ENCODE measurements at regions not wholly inside any gene's neighbourhood (a gene's known extent, or its start where the extent isn't known, plus 50 kb on each side); places are given as distances from the start of the nearest gene placed in this dataset.
A peak's percentile ranks its signal among the peaks of the same experiment; 100 is the strongest.

DNA sequence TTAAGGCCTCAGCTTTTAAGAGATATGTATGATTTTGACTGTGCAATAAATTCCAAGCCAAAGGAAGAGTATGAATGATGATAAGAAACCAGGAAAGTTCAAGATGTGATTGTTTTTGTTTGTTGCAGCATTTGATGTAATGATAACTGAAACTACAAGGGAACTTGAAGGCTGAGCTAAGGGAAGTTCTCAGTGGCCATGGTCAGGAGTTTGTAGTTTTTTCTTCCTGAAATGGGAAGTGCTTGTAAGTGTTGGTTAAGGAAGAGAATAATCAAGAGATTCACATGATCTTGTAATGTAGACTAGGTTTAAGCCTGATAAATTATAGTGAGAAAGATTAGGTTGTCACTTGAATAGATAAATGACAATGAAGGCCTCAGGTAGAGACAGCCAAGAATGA, 53.4 kb downstream of the PTCHD4 start:
- POLR2A ChIA-PET: no interaction called here
- Mint-ChIP-seq H3K4me3 (no peak overlapping the region), H3K9me3 (no peaks in the 10 kb centered on the region)

DNA sequence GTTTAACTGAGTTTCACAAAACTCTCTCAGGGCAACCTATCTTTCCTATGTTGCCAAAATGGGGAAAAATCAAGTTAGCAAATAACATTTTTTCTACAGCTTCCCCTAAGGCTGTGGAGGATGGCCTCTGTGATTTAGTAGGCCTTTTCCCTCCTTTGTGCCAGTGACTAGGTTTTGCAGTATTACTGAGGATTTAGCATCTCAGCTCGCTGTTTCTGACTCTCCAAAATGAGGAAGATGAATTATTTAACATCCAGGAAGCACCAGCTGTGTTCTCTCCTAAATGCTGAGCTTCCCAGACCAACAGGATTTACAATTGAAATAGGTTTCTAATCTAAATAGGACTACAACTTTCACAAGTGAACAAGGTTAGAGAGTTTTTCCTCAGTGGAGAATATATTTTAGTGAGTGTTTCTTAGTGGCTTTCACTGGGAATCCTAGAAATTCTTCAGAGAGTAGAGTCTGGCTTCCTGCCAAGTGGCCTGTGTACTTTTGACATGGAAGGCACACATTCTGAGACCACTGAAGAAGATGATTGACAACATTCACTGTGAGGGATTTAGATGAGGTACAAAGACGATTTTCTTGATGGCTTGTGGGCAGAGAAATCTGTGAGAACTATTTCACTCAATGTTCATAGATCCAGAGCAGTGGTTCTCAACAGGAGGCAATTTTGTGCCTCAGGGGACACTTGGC, 62.4 kb downstream of the PTCHD4 start:
- POLR2A ChIA-PET: no interaction called here
- DNase-seq (no peak), ATAC-seq (ENCODE audit: low read depth) (no peak)
- H3K27me3 Mint-ChIP-seq: no peaks in the 10 kb centered on the region
- no peaks in the 10 kb centered on the region for H3K36me3 Mint-ChIP-seq
- H3K27ac Mint-ChIP-seq: no peak overlapping the region
- no peak overlapping the region for H3K4me3 Mint-ChIP-seq
- H3K9me3 Mint-ChIP-seq: no peaks in the 10 kb centered on the region
- no peaks in the 10 kb centered on the region for H3K4me1 Mint-ChIP-seq

More for the DNA sequence above, 53.4 kb downstream of the PTCHD4 start:
- H3K27me3 Mint-ChIP-seq: no peaks in the 10 kb centered on the region
- ATAC-seq (ENCODE audit: low read depth) (no peak), DNase-seq (no peak)
- no peak overlapping the region for H3K27ac Mint-ChIP-seq
- no peaks in the 10 kb centered on the region for H3K4me1 Mint-ChIP-seq
- no peaks in the 10 kb centered on the region for H3K36me3 Mint-ChIP-seq

DNA sequence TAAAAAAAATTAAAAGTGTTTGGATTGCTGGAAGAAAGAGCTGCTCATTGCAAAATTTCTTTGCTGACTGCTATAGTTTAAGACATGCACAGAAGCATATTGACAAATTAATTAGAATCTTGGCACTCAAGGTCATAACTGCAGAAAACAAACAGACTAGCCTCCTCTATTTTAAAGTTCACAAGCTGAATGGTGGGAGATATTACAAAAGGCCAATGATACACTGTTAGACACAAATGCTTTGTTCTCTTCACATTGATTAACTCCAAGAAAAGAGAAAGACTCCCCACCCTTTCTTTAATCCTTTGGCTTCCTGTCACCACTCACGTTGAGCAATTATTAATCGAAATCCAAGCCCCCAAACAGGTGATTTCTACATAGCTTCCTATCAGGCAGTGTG, 69.1 kb downstream of the PTCHD4 start:
- Mint-ChIP-seq H3K36me3 (no peaks in the 10 kb centered on the region), H3K4me1 (no peaks in the 10 kb centered on the region), H3K4me3 (no peak overlapping the region)

GRCh38 chr6:48037946-48038345, 73.1 kb downstream of the PTCHD4 start:
- no peak overlapping the region for H3K27ac Mint-ChIP-seq
- no peak overlapping the region for H3K4me3 Mint-ChIP-seq
- no peak for ATAC-seq (ENCODE audit: low read depth)
- H3K4me1 Mint-ChIP-seq: no peaks in the 10 kb centered on the region
- POLR2A ChIA-PET: no interaction called here
- H3K27me3 Mint-ChIP-seq: peaks cover 2% of the 10 kb centered on the region
- no peaks in the 10 kb centered on the region for H3K36me3 Mint-ChIP-seq
- DNase-seq: no peak
- H3K9me3 Mint-ChIP-seq: no peaks in the 10 kb centered on the region

More for the DNA sequence above, 69.1 kb downstream of the PTCHD4 start:
- DNase-seq (no peak), ATAC-seq (ENCODE audit: low read depth) (no peak)
- no peak overlapping the region for H3K27ac Mint-ChIP-seq
- no peaks in the 10 kb centered on the region for H3K9me3 Mint-ChIP-seq
- POLR2A ChIA-PET: no interaction called here
- no peaks in the 10 kb centered on the region for H3K27me3 Mint-ChIP-seq

DNA sequence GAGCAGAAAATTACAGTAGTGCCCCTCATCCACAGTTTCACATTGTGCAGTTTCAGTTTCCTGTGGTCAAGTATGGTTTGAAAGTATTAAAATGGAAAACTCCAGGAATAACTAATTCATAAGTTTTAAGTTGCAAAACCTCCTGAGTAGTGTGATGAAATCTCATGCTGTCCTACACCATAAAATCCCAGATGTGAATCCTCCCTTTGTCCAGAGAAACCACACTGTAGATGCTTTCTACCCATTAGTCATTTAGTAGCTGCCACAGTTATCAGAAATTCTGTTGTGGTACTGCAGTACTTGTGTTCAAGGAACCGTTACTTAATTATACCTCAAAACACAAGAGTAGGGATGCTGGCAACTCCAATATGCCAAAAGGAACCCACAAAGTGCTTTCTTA, 74.7 kb downstream of the PTCHD4 start:
- no peaks in the 10 kb centered on the region for H3K36me3 Mint-ChIP-seq
- H3K9me3 Mint-ChIP-seq: no peaks in the 10 kb centered on the region
- DNase-seq (no peak), ATAC-seq (ENCODE audit: low read depth) (no peak)
- no peaks in the 10 kb centered on the region for H3K4me1 Mint-ChIP-seq
- no peak overlapping the region for H3K4me3 Mint-ChIP-seq
- H3K27me3 Mint-ChIP-seq: peaks cover 2% of the 10 kb centered on the region
- no peak overlapping the region for H3K27ac Mint-ChIP-seq
- POLR2A ChIA-PET: no interaction called here

DNA sequence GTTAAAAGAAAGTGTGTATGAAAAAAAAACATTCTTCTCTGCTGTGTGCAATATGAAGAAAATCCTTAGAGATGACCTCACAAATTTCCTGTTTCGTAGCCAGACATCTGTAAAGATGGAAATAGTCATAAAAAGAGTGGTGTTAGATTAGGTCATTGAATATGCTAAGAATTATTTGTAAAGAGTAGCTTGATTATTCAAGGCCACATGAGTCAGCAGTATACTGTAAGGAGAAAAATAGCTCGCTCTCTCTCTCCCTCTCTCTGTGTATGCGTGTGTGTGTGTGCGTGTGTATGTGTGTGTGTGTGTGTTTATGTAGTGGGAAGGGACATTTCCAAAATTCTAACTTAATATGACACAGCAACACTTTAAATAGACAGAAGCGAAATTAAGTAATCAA, 78.8 kb downstream of the PTCHD4 start:
- no peak for ATAC-seq (ENCODE audit: low read depth)
- Mint-ChIP-seq H3K36me3 (no peaks in the 10 kb centered on the region), H3K27me3 (peaks cover 5% of the 10 kb centered on the region), H3K27ac (no peak overlapping the region), H3K9me3 (no peaks in the 10 kb centered on the region), H3K4me3 (no peak overlapping the region), H3K4me1 (peaks cover 3% of the 10 kb centered on the region)
- DNase-seq: no peak
- POLR2A ChIA-PET: no interaction called here

GRCh38 chr6:48031711-48032110, 79.3 kb downstream of the PTCHD4 start:
- Mint-ChIP-seq H3K36me3 (no peaks in the 10 kb centered on the region), H3K4me3 (no peak overlapping the region), H3K27me3 (peaks cover 5% of the 10 kb centered on the region), H3K4me1 (peaks cover 3% of the 10 kb centered on the region), H3K9me3 (no peaks in the 10 kb centered on the region), H3K27ac (no peak overlapping the region)
- DNase-seq (no peak), ATAC-seq (ENCODE audit: low read depth) (no peak)
- POLR2A ChIA-PET: no interaction called here

DNA sequence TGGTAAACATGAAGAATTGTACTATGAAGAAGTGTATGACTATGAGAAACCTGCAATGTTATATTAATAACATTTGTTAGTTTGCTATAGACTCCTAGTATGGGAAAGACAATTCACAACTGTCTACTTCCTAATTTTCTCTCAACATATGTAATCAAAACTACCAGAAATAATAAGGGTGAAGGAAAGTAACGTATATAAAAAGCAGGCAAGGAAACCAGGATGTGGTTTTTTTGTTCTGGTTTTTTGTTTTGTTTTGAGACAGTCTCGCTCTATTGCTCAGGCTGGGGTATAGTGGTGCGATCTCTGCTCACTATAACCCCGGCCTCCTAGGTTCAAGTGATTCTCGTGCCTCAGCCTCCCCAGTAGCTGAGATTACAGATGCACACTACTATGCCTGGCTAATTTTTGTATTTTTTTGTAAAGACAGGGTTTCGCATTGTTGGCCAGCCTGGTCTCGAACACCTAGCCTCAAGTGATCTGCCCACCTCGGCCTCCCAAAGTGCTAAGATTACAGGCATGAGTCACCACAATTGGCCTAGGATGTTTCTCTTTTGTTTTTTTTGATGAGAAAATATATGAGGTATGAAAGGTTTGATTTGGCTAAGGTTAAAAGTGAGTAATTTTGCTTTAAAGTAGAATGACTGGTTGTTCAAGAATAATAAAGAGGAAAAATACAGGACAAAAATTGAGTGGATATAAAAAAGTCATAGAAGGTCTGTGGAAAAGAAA, 83.1 kb downstream of the PTCHD4 start:
- DNase-seq (no peak), ATAC-seq (ENCODE audit: low read depth) (peak; percentile 22)
- no peaks in the 10 kb centered on the region for H3K36me3 Mint-ChIP-seq
- H3K27ac Mint-ChIP-seq: no peak overlapping the region
- H3K27me3 Mint-ChIP-seq: peaks cover 10% of the 10 kb centered on the region
- no peak overlapping the region for H3K4me3 Mint-ChIP-seq
- H3K9me3 Mint-ChIP-seq: no peaks in the 10 kb centered on the region
- peaks cover 3% of the 10 kb centered on the region for H3K4me1 Mint-ChIP-seq
- POLR2A ChIA-PET: no interaction called here

- Mint-ChIP-seq H3K27ac (no peak overlapping the region), H3K9me3 (no peaks in the 10 kb centered on the region)
Observed at GRCh38 chr6:48024956-48025355, 86.0 kb downstream of the PTCHD4 start.

DNA sequence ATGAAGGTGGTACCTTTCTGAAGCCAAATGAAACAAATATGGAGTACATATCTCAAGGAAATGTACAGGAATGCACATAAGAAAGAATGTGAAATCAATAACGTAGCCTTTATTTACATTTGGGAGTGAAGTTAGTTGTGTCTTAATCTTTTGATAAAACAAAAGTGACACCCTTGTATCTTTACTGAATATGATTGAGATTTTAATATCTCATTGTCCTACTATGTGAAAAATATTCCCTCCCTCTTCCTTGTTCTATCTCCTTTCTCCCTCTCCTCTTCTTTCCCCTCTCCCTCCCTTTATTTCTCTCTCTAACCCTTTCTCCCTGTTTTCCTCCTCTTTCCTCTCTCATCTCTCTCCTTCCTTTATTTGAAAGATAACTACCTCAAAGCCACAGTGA, 89.1 kb downstream of the PTCHD4 start:
- H3K27me3 Mint-ChIP-seq: peaks cover 7% of the 10 kb centered on the region
- H3K9me3 Mint-ChIP-seq: no peaks in the 10 kb centered on the region
- H3K4me3 Mint-ChIP-seq: no peak overlapping the region
- DNase-seq (no peak), ATAC-seq (ENCODE audit: low read depth) (no peak)
- no peaks in the 10 kb centered on the region for H3K36me3 Mint-ChIP-seq
- H3K27ac Mint-ChIP-seq: no peak overlapping the region
- POLR2A ChIA-PET: no interaction called here
- H3K4me1 Mint-ChIP-seq: no peaks in the 10 kb centered on the region

More at GRCh38 chr6:48024956-48025355, 86.0 kb downstream of the PTCHD4 start:
- POLR2A ChIA-PET: no interaction called here
- H3K4me3 Mint-ChIP-seq: no peak overlapping the region
- no peak for DNase-seq
- no peak for ATAC-seq (ENCODE audit: low read depth)
- peaks cover 7% of the 10 kb centered on the region for H3K27me3 Mint-ChIP-seq
- peaks cover 3% of the 10 kb centered on the region for H3K4me1 Mint-ChIP-seq
- no peaks in the 10 kb centered on the region for H3K36me3 Mint-ChIP-seq

- Mint-ChIP-seq H3K4me3 (no peak overlapping the region), H3K27ac (no peak overlapping the region), H3K9me3 (no peaks in the 10 kb centered on the region), H3K36me3 (no peaks in the 10 kb centered on the region), H3K4me1 (no peaks in the 10 kb centered on the region), H3K27me3 (no peaks in the 10 kb centered on the region)
- POLR2A ChIA-PET: no interaction called here
- no peak for DNase-seq
- no peak for ATAC-seq (ENCODE audit: low read depth)
Observed at GRCh38 chr6:48016020-48016755, 94.8 kb downstream of the PTCHD4 start.

GRCh38 chr6:47992809-47993208, 118.2 kb downstream of the PTCHD4 start:
- ATAC-seq (ENCODE audit: low read depth): no peak
- H3K4me1 Mint-ChIP-seq: no peaks in the 10 kb centered on the region
- no peaks in the 10 kb centered on the region for H3K9me3 Mint-ChIP-seq
- H3K4me3 Mint-ChIP-seq: no peak overlapping the region
- H3K36me3 Mint-ChIP-seq: no peaks in the 10 kb centered on the region
- no peak overlapping the region for H3K27ac Mint-ChIP-seq
- DNase-seq: no peak
- H3K27me3 Mint-ChIP-seq: no peaks in the 10 kb centered on the region
- POLR2A ChIA-PET: no interaction called here

- Mint-ChIP-seq H3K9me3 (no peaks in the 10 kb centered on the region), H3K4me3 (no peak overlapping the region), H3K27me3 (no peaks in the 10 kb centered on the region), H3K4me1 (no peaks in the 10 kb centered on the region), H3K36me3 (no peaks in the 10 kb centered on the region), H3K27ac (no peak overlapping the region)
- DNase-seq (no peak), ATAC-seq (ENCODE audit: low read depth) (no peak)
- POLR2A ChIA-PET: no interaction called here
Observed at GRCh38 chr6:47983491-47983890, 127.5 kb downstream of the PTCHD4 start.

DNA sequence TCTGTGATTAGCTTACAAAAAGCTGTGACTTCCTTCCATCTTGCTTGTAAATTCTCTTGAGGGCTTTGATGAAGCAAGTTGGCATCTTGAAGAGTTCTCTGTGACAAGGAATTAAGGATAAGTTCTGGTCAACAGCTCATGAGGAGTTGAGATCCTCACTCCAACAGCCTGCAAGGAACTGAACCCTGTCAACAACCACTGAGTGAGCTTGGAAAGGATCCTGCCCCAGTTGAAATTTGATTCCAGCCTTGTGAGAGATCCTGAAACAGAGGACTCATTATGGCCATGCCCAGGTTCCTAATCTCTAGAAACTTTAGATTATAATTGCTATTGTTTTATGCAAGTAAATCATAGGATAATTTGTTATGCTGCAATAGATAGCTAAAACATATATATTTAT, 133.7 kb downstream of the PTCHD4 start:
- POLR2A ChIA-PET: no interaction called here
- Mint-ChIP-seq H3K27ac (no peak overlapping the region), H3K9me3 (no peaks in the 10 kb centered on the region), H3K4me1 (no peaks in the 10 kb centered on the region), H3K36me3 (no peaks in the 10 kb centered on the region), H3K27me3 (no peaks in the 10 kb centered on the region), H3K4me3 (no peak overlapping the region)
- ATAC-seq (ENCODE audit: low read depth): no peak
- DNase-seq: no peak
